Left ventricle myocardium inferior (tissue), 1 donor: ENCODE measurements at regions not wholly inside any gene's neighbourhood (a gene's known extent, or its start where the extent isn't known, plus 50 kb on each side); places are given as distances from the start of the nearest gene placed in this dataset.

Experiments
- DNase-seq: peaks from one replicate; pipeline ENCODE4 v3.0.0-alpha.2; 2020
- H3K27ac ChIP-seq: fragments of 200-600 bp; replicated peaks from 2 replicates; pipeline ENCODE4 v1.8.0; 2021
- H3K27me3 ChIP-seq: fragments of 200-600 bp; 2 replicates; pipeline ENCODE4 v1.8.0; 2021; ENCODE audit warnings: low read depth
- H3K36me3 ChIP-seq: fragments of 200-600 bp; 2 replicates; pipeline ENCODE4 v1.8.0; 2021
- H3K4me1 ChIP-seq: fragments of 200-600 bp; 2 replicates; pipeline ENCODE4 v1.8.0; 2021
- H3K4me3 ChIP-seq: fragments of 200-600 bp; 2 replicates; pipeline ENCODE4 v1.8.0; 2021; ENCODE audit warnings: mild to moderate bottlenecking, moderate library complexity
- H3K9me3 ChIP-seq: fragments of 200-600 bp; replicated peaks from 2 replicates; pipeline ENCODE4 v1.8.0; 2021
- CTCF ChIP-seq: fragments of 200-600 bp; IDR thresholded peaks from 2 replicates; pipeline ENCODE4 v1.8.0; 2021; ENCODE audit warnings: antibody characterized with exemption, mild to moderate bottlenecking, borderline replicate concordance
- intact Hi-C: fragments of 100-400 bp; cut with micrococcal nuclease; formaldehyde crosslinking; loops from one replicate; pipeline ENCODE4 v1.11.0; 2022
- donor health status: DM: no; HTN: yes; CAD: no; lungs with severe emphysema.

DNA sequence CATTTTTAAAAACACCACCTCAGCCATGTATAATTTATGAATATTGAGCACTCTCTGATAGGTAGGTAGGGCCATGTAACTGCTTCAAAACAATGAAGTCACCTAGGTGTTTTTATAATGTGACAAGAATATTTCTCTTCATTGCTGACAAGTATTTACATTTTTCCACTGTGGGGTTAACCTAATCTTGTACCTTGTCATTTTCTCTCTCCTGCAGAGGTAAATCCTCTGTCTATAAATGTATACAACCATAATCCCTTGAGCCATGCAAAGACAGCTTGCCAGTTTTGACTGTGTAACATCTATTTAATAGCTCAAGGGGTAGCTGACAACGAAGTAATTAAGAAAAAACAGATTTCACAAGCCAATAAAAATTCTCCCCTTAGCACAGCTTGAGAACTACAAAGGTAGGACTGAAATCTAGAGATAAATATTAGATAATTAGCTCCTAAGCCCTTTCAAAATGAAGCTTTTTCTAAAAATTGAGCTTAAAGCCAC is 137.6 kb upstream of the POGK start:
- no peaks in the 10 kb centered on the region for H3K4me1 ChIP-seq
- H3K9me3 ChIP-seq, result no peaks in the 10 kb centered on the region
- no peak overlapping the region for H3K4me3 ChIP-seq
- DNase-seq, result no peak
- H3K27ac ChIP-seq, result no peak overlapping the region
- H3K36me3 ChIP-seq, result no peaks in the 10 kb centered on the region
- no peak for TF ChIP-seq CTCF
- intact Hi-C loops, result no loop called here
- H3K27me3 ChIP-seq, result no peaks in the 10 kb centered on the region

DNA sequence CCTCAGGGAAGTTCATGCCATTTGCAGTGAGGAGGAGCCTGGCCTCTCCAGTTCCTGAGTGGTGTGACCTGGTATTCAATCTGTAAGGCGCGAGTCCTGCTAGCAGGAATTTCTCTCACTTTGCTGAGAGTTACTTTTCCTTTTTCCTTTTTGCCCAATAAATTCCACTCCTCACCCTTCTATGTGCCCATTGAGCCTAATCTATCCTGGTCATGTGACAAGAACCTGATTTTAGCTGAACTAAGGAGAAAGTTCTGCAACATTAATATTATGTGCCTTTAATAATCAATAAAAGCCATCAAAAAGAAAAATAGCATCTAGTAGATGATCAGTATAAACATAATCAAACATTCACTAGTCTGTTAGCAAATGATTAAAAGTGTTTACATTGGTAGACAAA is 136.1 kb upstream of the POGK start:
- TF ChIP-seq CTCF, result no peak
- no peaks in the 10 kb centered on the region for H3K4me1 ChIP-seq
- no peak for DNase-seq
- H3K9me3 ChIP-seq, result no peaks in the 10 kb centered on the region
- H3K27ac ChIP-seq, result no peak overlapping the region
- H3K27me3 ChIP-seq, result no peaks in the 10 kb centered on the region
- H3K4me3 ChIP-seq, result no peak overlapping the region
- intact Hi-C loops, result no loop called here
- H3K36me3 ChIP-seq, result no peaks in the 10 kb centered on the region

DNA sequence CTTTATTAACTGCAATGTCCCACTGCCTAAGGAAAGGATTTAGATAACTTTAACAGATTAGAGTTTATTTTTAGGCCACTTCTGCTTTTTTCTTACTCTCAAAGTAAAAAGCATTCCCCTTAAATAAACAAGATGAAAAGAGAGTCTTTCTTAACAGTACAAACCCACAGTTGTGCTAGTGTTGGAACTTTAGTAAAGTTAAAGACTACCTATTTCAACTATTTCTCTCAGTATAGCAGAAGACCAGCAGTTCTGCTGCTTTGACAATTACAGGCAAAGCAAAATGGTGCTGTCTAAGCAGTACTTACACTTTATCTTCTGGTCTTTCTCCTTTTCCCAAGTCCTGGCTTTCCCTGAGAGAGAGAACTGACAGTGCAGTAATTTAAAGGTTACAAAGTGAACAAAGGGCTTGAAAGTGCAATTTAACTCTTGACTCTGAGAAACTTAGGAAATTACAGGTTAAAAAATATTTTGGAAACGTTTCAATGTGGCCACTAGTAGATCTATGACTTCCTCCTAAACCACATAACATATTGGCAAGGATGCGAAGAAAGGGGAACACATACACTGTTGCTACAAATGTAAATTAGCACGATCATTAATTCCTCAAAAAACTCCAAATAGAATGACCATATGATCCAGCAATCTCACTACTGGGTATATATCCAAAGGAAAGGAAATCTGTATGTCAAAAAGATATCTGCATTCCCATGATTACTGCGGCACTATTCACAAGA is 135.4 kb upstream of the POGK start:
- no peak overlapping the region for H3K4me3 ChIP-seq

DNA sequence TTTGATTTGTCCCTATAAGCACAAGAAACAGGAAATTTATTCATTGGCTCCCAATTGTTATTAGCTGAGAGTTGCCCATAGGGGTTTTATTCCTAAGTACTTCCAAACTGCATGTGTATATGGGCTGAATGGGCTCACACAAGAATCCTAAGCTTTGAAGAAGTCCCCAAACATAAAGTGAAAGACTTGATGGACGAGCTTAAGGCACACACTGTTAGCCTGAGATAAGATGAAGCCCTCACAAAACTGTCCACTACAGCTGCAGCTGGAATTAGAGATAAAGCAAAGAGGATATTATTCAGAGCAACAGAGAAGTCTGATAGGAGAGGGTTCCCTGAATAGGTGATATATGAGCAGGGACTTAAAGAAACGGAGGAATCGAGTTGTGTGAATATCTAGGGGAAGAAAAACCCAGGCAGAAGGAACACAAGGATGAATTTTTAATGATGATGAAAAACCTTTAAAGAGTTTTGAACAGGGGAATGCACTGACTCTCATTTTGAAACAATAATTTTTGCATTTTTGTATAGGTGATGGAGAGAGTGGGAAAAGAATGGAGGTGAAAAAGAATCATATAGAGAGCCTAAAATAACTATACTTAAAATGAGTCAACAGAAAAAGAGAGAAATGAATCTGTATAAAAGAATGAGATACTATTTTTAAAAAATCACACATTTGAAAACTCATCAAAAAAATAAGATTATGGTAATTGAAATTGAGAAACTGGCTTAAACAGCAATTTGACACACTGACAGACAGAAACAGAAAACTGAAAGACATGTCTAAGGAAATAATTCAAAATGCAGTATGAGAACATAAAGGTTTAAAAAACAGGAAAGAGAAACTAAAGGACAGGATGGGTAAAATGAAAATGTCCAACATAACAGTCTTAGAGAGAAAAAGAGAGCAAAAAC is 133.6 kb upstream of the POGK start:
- intact Hi-C loops, result no loop called here
- no peak for DNase-seq
- no peak for TF ChIP-seq CTCF
- H3K27me3 ChIP-seq, result no peaks in the 10 kb centered on the region
- H3K9me3 ChIP-seq, result no peaks in the 10 kb centered on the region
- no peak overlapping the region for H3K4me3 ChIP-seq
- H3K36me3 ChIP-seq, result no peaks in the 10 kb centered on the region
- no peak overlapping the region for H3K27ac ChIP-seq
- no peaks in the 10 kb centered on the region for H3K4me1 ChIP-seq

More for the DNA sequence above, 135.4 kb upstream of the POGK start:
- no peaks in the 10 kb centered on the region for H3K36me3 ChIP-seq
- H3K27me3 ChIP-seq, result no peaks in the 10 kb centered on the region
- TF ChIP-seq CTCF, result no peak
- no peak for DNase-seq
- no peaks in the 10 kb centered on the region for H3K9me3 ChIP-seq
- no peak overlapping the region for H3K27ac ChIP-seq
- intact Hi-C loops, result no loop called here
- no peaks in the 10 kb centered on the region for H3K4me1 ChIP-seq

DNA sequence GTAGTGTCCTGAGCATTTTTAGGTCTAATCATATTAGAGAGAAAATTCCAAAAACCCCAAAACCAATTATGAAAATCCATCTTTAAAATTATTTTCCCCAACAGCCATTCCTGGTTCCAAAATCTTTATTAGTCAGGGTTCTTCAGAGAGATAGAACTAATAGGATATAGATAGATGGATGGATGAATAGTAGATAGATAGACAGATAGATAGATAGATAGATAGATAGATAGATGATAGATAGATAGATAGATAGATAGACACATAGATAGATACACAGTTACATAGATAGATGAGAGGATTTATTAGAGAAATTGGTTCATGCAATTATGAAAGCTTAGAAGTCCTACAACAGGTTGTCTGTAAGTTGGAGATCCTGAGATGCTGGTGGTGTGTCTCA is 122.7 kb upstream of the POGK start:
- intact Hi-C loops, result no loop called here
- Histone ChIP-seq H3K27me3 (no peaks in the 10 kb centered on the region), H3K27ac (no peak overlapping the region), H3K9me3 (peaks cover 18% of the 10 kb centered on the region), H3K4me3 (no peak overlapping the region), H3K4me1 (no peaks in the 10 kb centered on the region), H3K36me3 (no peaks in the 10 kb centered on the region)
- no peak for DNase-seq
- TF ChIP-seq CTCF, result no peak
